WI38 (cell line): ENCODE measurements at regions not wholly inside any gene's neighbourhood (a gene's known extent, or its start where the extent isn't known, plus 50 kb on each side); places are given as distances from the start of the nearest gene placed in this dataset.
"Not testable (repeated sequence)": the region's sequence is repeated elsewhere in the genome, so short reads cannot be mapped to it uniquely, and the experiment has no call there.

Experiments used
- H3K4me3 ChIP-seq: 2 replicates; pipeline ENCODE4 v1.5.1; 2011; ENCODE audit warnings: low read depth, mild to moderate bottlenecking, control low read depth, low read length
- CTCF ChIP-seq: IDR thresholded peaks from 2 replicates; pipeline ENCODE4 v1.5.1; 2012; ENCODE audit warnings: low read depth, mild to moderate bottlenecking, control low read depth, low read length

GRCh38 chr13:61575973-61576372 is 160.3 kb upstream of the PCDH20 start:
- no peak overlapping the region for H3K4me3 ChIP-seq
- no peak for TF ChIP-seq CTCF

- TF ChIP-seq CTCF: no peak
- H3K4me3 ChIP-seq: no peak overlapping the region
Observed at GRCh38 chr13:61563645-61564044, 148.0 kb upstream of the PCDH20 start.

- H3K4me3 ChIP-seq: no peak overlapping the region
- no peak for TF ChIP-seq CTCF
Observed at GRCh38 chr13:61546911-61547310, 131.3 kb upstream of the PCDH20 start.

- H3K4me3 ChIP-seq: no peak overlapping the region
- no peak for TF ChIP-seq CTCF
Observed at GRCh38 chr13:61546413-61546812, 130.8 kb upstream of the PCDH20 start.

GRCh38 chr13:61536433-61536832 is 120.8 kb upstream of the PCDH20 start:
- no peak for TF ChIP-seq CTCF
- H3K4me3 ChIP-seq: no peak overlapping the region

GRCh38 chr13:61531383-61532065 is 115.9 kb upstream of the PCDH20 start:
- no peak overlapping the region for H3K4me3 ChIP-seq
- TF ChIP-seq CTCF: no peak

GRCh38 chr13:61519214-61519613 is 103.6 kb upstream of the PCDH20 start:
- not testable (repeated sequence) for H3K4me3 ChIP-seq

- no peak overlapping the region for H3K4me3 ChIP-seq
- no peak for TF ChIP-seq CTCF
Observed at GRCh38 chr13:61508936-61509335, 93.3 kb upstream of the PCDH20 start.
